ENCODE measurements at regions not wholly inside any gene's neighbourhood (a gene's known extent, or its start where the extent isn't known, plus 50 kb on each side); places are given as distances from the start of the nearest gene placed in this dataset.

DNA sequence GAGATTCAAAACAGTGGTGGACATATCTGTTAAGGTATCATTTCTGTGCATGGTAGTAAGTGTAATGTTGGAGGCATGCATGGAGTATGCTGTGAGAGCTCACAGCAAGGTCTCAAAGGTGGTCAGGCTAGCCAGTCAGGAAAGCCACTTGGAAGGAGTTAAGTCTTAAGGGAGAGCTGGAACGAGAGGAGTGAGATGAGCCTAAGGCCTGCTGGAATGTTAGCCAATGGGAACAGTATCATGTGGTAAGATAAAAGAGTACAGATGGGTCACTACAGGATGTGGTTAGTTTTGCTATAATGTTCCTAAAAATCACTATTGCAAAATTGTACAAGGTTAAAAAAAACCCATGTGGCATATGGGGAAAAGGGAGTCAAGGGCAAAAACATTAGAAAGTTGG is 311.7 kb upstream of the E2F7 start:
- Histone ChIP-seq H4K20me1 (ENCODE audit: insufficient read depth, low read length, poor library complexity, severe bottlenecking) (no peaks in the 10 kb centered on the region), H3K79me2 (ENCODE audit: insufficient read depth, low read length) (no peaks in the 10 kb centered on the region), H3K9me3 (ENCODE audit: insufficient read depth, low read depth, low read length) (no peaks in the 10 kb centered on the region), H2AFZ (ENCODE audit: low read length) (no peak overlapping the region), H3K9ac (ENCODE audit: low read depth, low read length, poor library complexity, severe bottlenecking) (no peak overlapping the region), H3K27me3 (ENCODE audit: insufficient read depth, low read length, poor library complexity, severe bottlenecking) (no peaks in the 10 kb centered on the region), H3F3A (ENCODE audit: low read depth) (no peaks in the 10 kb centered on the region), H3K4me2 (ENCODE audit: low read depth, low read length, poor library complexity, severe bottlenecking) (no peak overlapping the region), H3K4me3 (ENCODE audit: low read length, poor library complexity, severe bottlenecking) (no peak overlapping the region), H3K4me1 (ENCODE audit: insufficient read depth, low read length, poor library complexity, severe bottlenecking) (no peaks in the 10 kb centered on the region), H3K9me2 (replicated peaks; ENCODE audit: low read depth, low read length) (no peaks in the 10 kb centered on the region), H3K36me3 (ENCODE audit: insufficient read depth, low read length) (no peaks in the 10 kb centered on the region)
- no peak for TF ChIP-seq EZH2phosphoT487 (IDR thresholded peaks at IDR 0.05; ENCODE audit: borderline replicate concordance)
- TF ChIP-seq, protein P1, sequence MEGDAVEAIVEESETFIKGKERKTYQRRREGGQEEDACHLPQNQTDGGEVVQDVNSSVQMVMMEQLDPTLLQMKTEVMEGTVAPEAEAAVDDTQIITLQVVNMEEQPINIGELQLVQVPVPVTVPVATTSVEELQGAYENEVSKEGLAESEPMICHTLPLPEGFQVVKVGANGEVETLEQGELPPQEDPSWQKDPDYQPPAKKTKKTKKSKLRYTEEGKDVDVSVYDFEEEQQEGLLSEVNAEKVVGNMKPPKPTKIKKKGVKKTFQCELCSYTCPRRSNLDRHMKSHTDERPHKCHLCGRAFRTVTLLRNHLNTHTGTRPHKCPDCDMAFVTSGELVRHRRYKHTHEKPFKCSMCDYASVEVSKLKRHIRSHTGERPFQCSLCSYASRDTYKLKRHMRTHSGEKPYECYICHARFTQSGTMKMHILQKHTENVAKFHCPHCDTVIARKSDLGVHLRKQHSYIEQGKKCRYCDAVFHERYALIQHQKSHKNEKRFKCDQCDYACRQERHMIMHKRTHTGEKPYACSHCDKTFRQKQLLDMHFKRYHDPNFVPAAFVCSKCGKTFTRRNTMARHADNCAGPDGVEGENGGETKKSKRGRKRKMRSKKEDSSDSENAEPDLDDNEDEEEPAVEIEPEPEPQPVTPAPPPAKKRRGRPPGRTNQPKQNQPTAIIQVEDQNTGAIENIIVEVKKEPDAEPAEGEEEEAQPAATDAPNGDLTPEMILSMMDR (conservative IDR thresholded peaks at IDR 0.05; ENCODE audit: low read length), result no peak

DNA sequence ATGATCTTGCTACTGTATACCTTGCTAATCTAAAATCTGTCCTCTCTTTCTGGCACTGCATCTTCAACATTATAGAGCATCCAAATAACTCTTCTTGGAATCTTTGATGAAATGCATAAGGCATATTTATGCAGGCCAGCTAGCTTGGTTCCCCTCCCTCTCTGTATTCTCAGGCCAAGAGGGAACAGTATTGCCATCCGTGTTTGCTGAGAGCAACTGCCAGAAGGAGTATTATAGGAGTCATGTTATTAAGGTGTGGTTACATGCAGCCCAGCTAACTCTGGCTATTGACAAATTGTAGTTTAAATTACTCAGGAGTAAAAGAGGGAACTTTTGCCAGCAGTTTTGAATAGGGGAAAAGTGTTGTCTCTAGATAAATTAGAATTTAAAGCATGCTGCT is 309.3 kb upstream of the E2F7 start:
- Histone ChIP-seq H3F3A (ENCODE audit: low read depth) (no peaks in the 10 kb centered on the region), H3K9me2 (replicated peaks; ENCODE audit: low read depth, low read length) (no peaks in the 10 kb centered on the region), H3K36me3 (ENCODE audit: insufficient read depth, low read length) (no peaks in the 10 kb centered on the region), H4K20me1 (ENCODE audit: insufficient read depth, low read length, poor library complexity, severe bottlenecking) (no peaks in the 10 kb centered on the region), H3K79me2 (ENCODE audit: insufficient read depth, low read length) (no peaks in the 10 kb centered on the region), H3K9me3 (ENCODE audit: insufficient read depth, low read depth, low read length) (no peaks in the 10 kb centered on the region), H3K4me3 (ENCODE audit: low read length, poor library complexity, severe bottlenecking) (no peak overlapping the region), H3K9ac (ENCODE audit: low read depth, low read length, poor library complexity, severe bottlenecking) (no peak overlapping the region), H3K4me2 (ENCODE audit: low read depth, low read length, poor library complexity, severe bottlenecking) (no peak overlapping the region), H3K27me3 (ENCODE audit: insufficient read depth, low read length, poor library complexity, severe bottlenecking) (no peaks in the 10 kb centered on the region), H3K4me1 (ENCODE audit: insufficient read depth, low read length, poor library complexity, severe bottlenecking) (no peaks in the 10 kb centered on the region), H2AFZ (ENCODE audit: low read length) (no peak overlapping the region)
- TF ChIP-seq, protein P1 (conservative IDR thresholded peaks at IDR 0.05; ENCODE audit: low read length), result no peak
- TF ChIP-seq EZH2phosphoT487 (IDR thresholded peaks at IDR 0.05; ENCODE audit: borderline replicate concordance), result no peak

DNA sequence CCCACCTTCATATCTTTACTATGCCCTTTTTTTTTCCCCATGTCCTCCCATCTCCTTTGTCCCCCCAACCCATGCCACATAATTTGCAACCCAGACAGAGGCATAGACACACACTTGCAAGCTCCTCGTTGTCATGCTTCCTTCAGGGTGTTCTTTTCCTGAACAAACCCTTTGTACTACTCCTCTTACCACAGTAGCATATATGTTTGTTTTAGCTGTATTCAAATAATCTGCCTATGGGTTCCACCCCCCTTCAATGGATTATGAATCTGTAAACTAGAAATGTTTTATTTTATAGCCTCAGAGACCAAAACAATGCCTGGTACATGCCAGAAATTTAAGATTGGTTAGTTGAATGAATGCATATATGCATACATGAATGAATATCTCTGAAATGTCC is 307.1 kb upstream of the E2F7 start:
- no peak overlapping the region for H2AFZ ChIP-seq (ENCODE audit: low read length)
- H3K4me1 ChIP-seq (ENCODE audit: insufficient read depth, low read length, poor library complexity, severe bottlenecking), result no peaks in the 10 kb centered on the region
- no peak overlapping the region for H3K4me3 ChIP-seq (ENCODE audit: low read length, poor library complexity, severe bottlenecking)
- no peaks in the 10 kb centered on the region for H3F3A ChIP-seq (ENCODE audit: low read depth)
- no peaks in the 10 kb centered on the region for H3K9me3 ChIP-seq (ENCODE audit: insufficient read depth, low read depth, low read length)
- no peaks in the 10 kb centered on the region for H4K20me1 ChIP-seq (ENCODE audit: insufficient read depth, low read length, poor library complexity, severe bottlenecking)
- TF ChIP-seq, protein P1 (conservative IDR thresholded peaks at IDR 0.05; ENCODE audit: low read length), result no peak
- no peak for TF ChIP-seq EZH2phosphoT487 (IDR thresholded peaks at IDR 0.05; ENCODE audit: borderline replicate concordance)
- no peaks in the 10 kb centered on the region for H3K27me3 ChIP-seq (ENCODE audit: insufficient read depth, low read length, poor library complexity, severe bottlenecking)
- H3K79me2 ChIP-seq (ENCODE audit: insufficient read depth, low read length), result no peaks in the 10 kb centered on the region
- no peaks in the 10 kb centered on the region for H3K9me2 ChIP-seq (replicated peaks; ENCODE audit: low read depth, low read length)
- no peaks in the 10 kb centered on the region for H3K36me3 ChIP-seq (ENCODE audit: insufficient read depth, low read length)
- no peak overlapping the region for H3K4me2 ChIP-seq (ENCODE audit: low read depth, low read length, poor library complexity, severe bottlenecking)
- H3K9ac ChIP-seq (ENCODE audit: low read depth, low read length, poor library complexity, severe bottlenecking), result no peak overlapping the region

Measured in Loucy (cell line).